CD14-positive monocyte (primary cell): ENCODE measurements at regions not wholly inside any gene's neighbourhood (a gene's known extent, or its start where the extent isn't known, plus 50 kb on each side); places are given as distances from the start of the nearest gene placed in this dataset.

Experiments
- DNase-seq, 3 donors: peaks; one replicate each; pipeline ENCODE4 v3.0.0-alpha.2; 2011 to 2022
- H2AFZ ChIP-seq: 2 replicates; pipeline ENCODE4 v1.6.0; 2012; ENCODE audit warnings: mild to moderate bottlenecking, low read depth, low read length, inconsistent platforms; ENCODE audit not compliant: insufficient read depth, poor library complexity, severe bottlenecking
- H3K27ac ChIP-seq, 2 donors: 1 replicate in 1 of 2; 2 replicates in 1 of 2; pipeline ENCODE4 v1.5.1; 2012 to 2013; ENCODE audit warnings: low read length in 2 of 2, control low read depth in 1 of 2, inconsistent platforms in 1 of 2, low read depth in 1 of 2, mild to moderate bottlenecking in 1 of 2
- H3K27me3 ChIP-seq, 2 donors: one replicate each; pipeline versions ENCODE4 v1.6.0 to v1.6.1; 2011 to 2013; ENCODE audit warnings: low read length in 2 of 2; ENCODE audit not compliant: control insufficient read depth in 2 of 2, insufficient read depth in 2 of 2
- H3K36me3 ChIP-seq, 2 donors: replicated peaks in 1 of 2; 1 replicate in 1 of 2; 2 replicates in 1 of 2; pipeline versions ENCODE4 v1.5.1 to v1.6.1; 2012 to 2013; ENCODE audit warnings: low read length in 2 of 2, control low read depth in 1 of 2, inconsistent platforms in 1 of 2, mild to moderate bottlenecking in 1 of 2; ENCODE audit not compliant: insufficient read depth in 2 of 2, control insufficient read depth in 1 of 2
- H3K4me1 ChIP-seq, 2 donors: 1 replicate in 1 of 2; 2 replicates in 1 of 2; pipeline versions ENCODE4 v1.5.1 to v1.6.1; 2012 to 2013; ENCODE audit warnings: low read length in 2 of 2, control low read depth in 1 of 2, inconsistent platforms in 1 of 2, mild to moderate bottlenecking in 1 of 2, moderate library complexity in 1 of 2; ENCODE audit not compliant: insufficient read depth in 2 of 2, control insufficient read depth in 1 of 2
- H3K4me2 ChIP-seq: replicated peaks from 2 replicates; pipeline ENCODE3; 2012; ENCODE audit warnings: low read length, moderate library complexity, mild to moderate bottlenecking; ENCODE audit not compliant: poor library complexity, severe bottlenecking; ENCODE audit errors: extremely low read depth
- H3K4me3 ChIP-seq, 3 experiments: fragments of 200-600 bp in 1 of 3; sonication (generic) in 1 of 3; replicated peaks in 1 of 3; 1 replicate in 2 of 3; 2 replicates in 1 of 3; pipeline ENCODE4 v1.5.1; 2011 to 2013; ENCODE audit warnings: low read length in 3 of 3, mild to moderate bottlenecking in 3 of 3, control low read depth in 2 of 3, low read depth in 2 of 3, inconsistent platforms in 1 of 3, moderate library complexity in 1 of 3
- H3K79me2 ChIP-seq: 2 replicates; pipeline ENCODE4 v1.6.0; 2012; ENCODE audit warnings: mild to moderate bottlenecking, control low read depth, inconsistent platforms, low read length, moderate library complexity; ENCODE audit not compliant: insufficient read depth
- H3K9ac ChIP-seq: 2 replicates; pipeline ENCODE4 v1.6.0; 2017; ENCODE audit warnings: low read length, mild to moderate bottlenecking; ENCODE audit not compliant: insufficient read depth, poor library complexity, severe bottlenecking
- H3K9me3 ChIP-seq, 2 donors: replicated peaks in 1 of 2; 1 replicate in 1 of 2; 2 replicates in 1 of 2; pipeline versions ENCODE4 v1.5.1 to v1.6.1; 2012 to 2013; ENCODE audit warnings: low read length in 2 of 2, control low read depth in 1 of 2; ENCODE audit not compliant: control insufficient read depth in 1 of 2, insufficient read depth in 1 of 2
- H4K20me1 ChIP-seq: 2 replicates; pipeline ENCODE4 v1.6.0; 2012; ENCODE audit warnings: mild to moderate bottlenecking, low read length, control low read depth, moderate library complexity; ENCODE audit not compliant: insufficient read depth
- H3K27ac Mint-ChIP-seq, 7 donors: one replicate each; pipeline ENCODE4 v1.8.0; 2020; ENCODE audit warnings: mild to moderate bottlenecking in 7 of 7, mixed read lengths in 7 of 7, moderate library complexity in 6 of 7, inconsistent platforms in 2 of 7
- H3K27me3 Mint-ChIP-seq, 3 donors: one replicate each; pipeline ENCODE4 v1.8.0; 2021 to 2022; ENCODE audit warnings: low read depth in 3 of 3, mild to moderate bottlenecking in 3 of 3, mixed read lengths in 3 of 3, moderate library complexity in 3 of 3, inconsistent platforms in 1 of 3
- H3K36me3 Mint-ChIP-seq, 2 donors: one replicate each; pipeline ENCODE4 v1.8.0; 2020; ENCODE audit warnings: mixed read lengths in 2 of 2, inconsistent platforms in 1 of 2, mild to moderate bottlenecking in 1 of 2
- H3K4me1 Mint-ChIP-seq: one replicate; pipeline ENCODE4 v1.8.0; 2020; ENCODE audit warnings: mild to moderate bottlenecking, mixed read lengths
- H3K4me3 Mint-ChIP-seq, 2 donors: one replicate each; pipeline ENCODE4 v1.8.0; 2020; ENCODE audit warnings: mild to moderate bottlenecking in 2 of 2, mixed read lengths in 2 of 2, moderate library complexity in 1 of 2
- H3K9me3 Mint-ChIP-seq, 7 donors: one replicate each; pipeline ENCODE4 v1.8.0; 2020 to 2022; ENCODE audit warnings: mixed read lengths in 7 of 7, mild to moderate bottlenecking in 6 of 7, moderate library complexity in 6 of 7, inconsistent platforms in 2 of 7
- WGBS: methylation state at CpG from one replicate; pipeline ENCODE4 v1.1.5; 2013; ENCODE audit warnings: missing lambda C conversion rate; ENCODE audit not compliant: insufficient coverage; 5-methylcytosine and 5-hydroxymethylcytosine counted together
- intact Hi-C, 2 donors: fragments of 100-400 bp; cut with micrococcal nuclease; formaldehyde crosslinking; loops; one replicate each; pipeline versions ENCODE4 v1.15.0 to v1.15.1; 2023
- TF ChIP-seq, protein P1 (sequence below): fragments of 200-600 bp; IDR thresholded peaks from one replicate; pipeline ENCODE4 v1.8.0; 2022; ENCODE audit warnings: antibody characterized with exemption, mild to moderate bottlenecking

DNA sequence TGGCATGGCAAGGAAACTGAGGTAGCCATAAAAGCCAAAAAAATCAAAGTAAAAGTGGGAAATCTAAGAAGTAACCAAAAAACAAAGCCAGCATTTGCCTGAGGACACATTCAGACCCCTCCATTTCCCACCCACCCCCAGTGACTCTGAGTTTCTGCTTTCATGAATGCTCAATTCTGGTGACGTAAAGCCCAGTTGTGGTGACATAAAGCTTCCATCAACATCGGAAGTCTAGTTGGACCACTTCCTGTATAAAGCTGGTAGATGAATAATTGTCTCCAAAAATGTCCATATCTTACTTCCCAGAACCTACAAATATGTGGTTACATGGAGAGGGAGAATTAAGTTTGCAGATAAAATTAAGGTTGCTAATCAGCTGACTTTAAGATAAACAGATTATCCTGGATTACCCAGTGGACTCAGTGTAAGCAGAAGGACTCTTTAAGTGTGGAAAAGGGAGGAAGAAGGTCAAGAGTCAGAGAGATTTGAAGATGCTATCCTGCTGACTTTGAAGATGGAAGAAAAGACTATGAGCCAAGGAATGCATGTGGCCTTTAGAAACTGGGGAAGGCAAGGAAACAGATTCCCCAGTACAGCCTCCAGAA lies 62.0 kb upstream of the ST3GAL6 start:
- no peaks in the 10 kb centered on the region for H3K36me3 Mint-ChIP-seq
- peaks cover 4 to 9% of the 10 kb centered on the region in 2 donors for H3K4me1 ChIP-seq
- H3K4me1 Mint-ChIP-seq, result peaks cover 12% of the 10 kb centered on the region
- DNase-seq, result peak; percentile 8 to 50 (median 15)
- peak overlapping the region in 1 of 7 donors; percentile 16 for H3K27ac Mint-ChIP-seq
- intact Hi-C loops, result no loop called here
- no CpG with 5 or more reads among the region's 2 CpGs for WGBS
- no peaks in the 10 kb centered on the region for H3K9me3 ChIP-seq
- no peak overlapping the region for H3K4me3 ChIP-seq
- no peak overlapping the region for H3K9ac ChIP-seq
- H3K4me2 ChIP-seq, result no peak overlapping the region
- TF ChIP-seq, protein P1, sequence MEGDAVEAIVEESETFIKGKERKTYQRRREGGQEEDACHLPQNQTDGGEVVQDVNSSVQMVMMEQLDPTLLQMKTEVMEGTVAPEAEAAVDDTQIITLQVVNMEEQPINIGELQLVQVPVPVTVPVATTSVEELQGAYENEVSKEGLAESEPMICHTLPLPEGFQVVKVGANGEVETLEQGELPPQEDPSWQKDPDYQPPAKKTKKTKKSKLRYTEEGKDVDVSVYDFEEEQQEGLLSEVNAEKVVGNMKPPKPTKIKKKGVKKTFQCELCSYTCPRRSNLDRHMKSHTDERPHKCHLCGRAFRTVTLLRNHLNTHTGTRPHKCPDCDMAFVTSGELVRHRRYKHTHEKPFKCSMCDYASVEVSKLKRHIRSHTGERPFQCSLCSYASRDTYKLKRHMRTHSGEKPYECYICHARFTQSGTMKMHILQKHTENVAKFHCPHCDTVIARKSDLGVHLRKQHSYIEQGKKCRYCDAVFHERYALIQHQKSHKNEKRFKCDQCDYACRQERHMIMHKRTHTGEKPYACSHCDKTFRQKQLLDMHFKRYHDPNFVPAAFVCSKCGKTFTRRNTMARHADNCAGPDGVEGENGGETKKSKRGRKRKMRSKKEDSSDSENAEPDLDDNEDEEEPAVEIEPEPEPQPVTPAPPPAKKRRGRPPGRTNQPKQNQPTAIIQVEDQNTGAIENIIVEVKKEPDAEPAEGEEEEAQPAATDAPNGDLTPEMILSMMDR, result no peak
- H3K27me3 ChIP-seq, result no peaks in the 10 kb centered on the region
- H3K27ac ChIP-seq, result no peak overlapping the region
- peaks cover 0 to 2% (median 2%) of the 10 kb centered on the region in 3 donors for H3K27me3 Mint-ChIP-seq
- H3K9me3 Mint-ChIP-seq, result peaks cover 0 to 2% (median 0%) of the 10 kb centered on the region in 7 donors
- no peaks in the 10 kb centered on the region for H4K20me1 ChIP-seq
- H3K36me3 ChIP-seq, result no peaks in the 10 kb centered on the region
- H2AFZ ChIP-seq, result no peak overlapping the region
- no peaks in the 10 kb centered on the region for H3K79me2 ChIP-seq
- H3K4me3 Mint-ChIP-seq, result no peak overlapping the region

- Histone ChIP-seq H4K20me1 (no peaks in the 10 kb centered on the region), H3K4me1 (peaks cover 4 to 9% of the 10 kb centered on the region in 2 donors), H3K4me2 (no peak overlapping the region), H3K9me3 (no peaks in the 10 kb centered on the region), H3K27me3 (no peaks in the 10 kb centered on the region), H3K4me3 (no peak overlapping the region), H3K79me2 (no peaks in the 10 kb centered on the region), H2AFZ (no peak overlapping the region), H3K9ac (no peak overlapping the region), H3K27ac (no peak overlapping the region), H3K36me3 (no peaks in the 10 kb centered on the region)
- intact Hi-C loops, result no loop called here
- no peaks in the 10 kb centered on the region for H3K36me3 Mint-ChIP-seq
- H3K27me3 Mint-ChIP-seq, result peaks cover 0 to 4% (median 2%) of the 10 kb centered on the region in 3 donors
- H3K9me3 Mint-ChIP-seq, result peaks cover 0 to 2% (median 0%) of the 10 kb centered on the region in 7 donors
- DNase-seq, result no peak
- TF ChIP-seq, protein P1, result no peak
- no peak overlapping the region for H3K27ac Mint-ChIP-seq
- WGBS, result no CpG with 5 or more reads among the region's 4 CpGs
- peaks cover 12% of the 10 kb centered on the region for H3K4me1 Mint-ChIP-seq
- H3K4me3 Mint-ChIP-seq, result no peak overlapping the region
Measured at GRCh38 chr3:98702166-98702565, 61.0 kb upstream of the ST3GAL6 start.
